Dermis blood vessel endothelial cell (primary cell): ENCODE measurements at regions not wholly inside any gene's neighbourhood (a gene's known extent, or its start where the extent isn't known, plus 50 kb on each side); places are given as distances from the start of the nearest gene placed in this dataset.

Experiments
- DNase-seq: peaks from one replicate; pipeline ENCODE4 v3.0.0; 2010

DNA sequence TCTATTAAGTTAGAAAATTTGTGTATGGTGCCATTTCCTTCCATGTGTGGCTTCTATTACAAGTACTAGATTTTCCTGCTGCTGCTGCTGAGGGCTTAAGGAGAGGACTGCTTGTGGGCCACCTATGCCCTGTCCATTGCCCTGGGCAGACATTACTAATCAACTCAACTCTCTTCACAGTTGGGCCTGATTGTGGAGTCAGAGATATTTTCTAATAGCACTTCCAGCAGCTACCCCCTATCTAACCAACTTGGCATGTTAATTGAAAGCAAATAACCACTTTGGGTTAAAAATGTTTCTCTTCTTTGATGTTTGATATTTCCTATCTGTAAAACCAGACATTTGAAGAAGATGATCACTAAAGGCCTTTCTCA, 242.0 kb downstream of the EDEM1 start:
- no peak for DNase-seq

- no peak for DNase-seq
Observed at GRCh38 chr3:5430701-5431100, 243.2 kb downstream of the EDEM1 start.

DNA sequence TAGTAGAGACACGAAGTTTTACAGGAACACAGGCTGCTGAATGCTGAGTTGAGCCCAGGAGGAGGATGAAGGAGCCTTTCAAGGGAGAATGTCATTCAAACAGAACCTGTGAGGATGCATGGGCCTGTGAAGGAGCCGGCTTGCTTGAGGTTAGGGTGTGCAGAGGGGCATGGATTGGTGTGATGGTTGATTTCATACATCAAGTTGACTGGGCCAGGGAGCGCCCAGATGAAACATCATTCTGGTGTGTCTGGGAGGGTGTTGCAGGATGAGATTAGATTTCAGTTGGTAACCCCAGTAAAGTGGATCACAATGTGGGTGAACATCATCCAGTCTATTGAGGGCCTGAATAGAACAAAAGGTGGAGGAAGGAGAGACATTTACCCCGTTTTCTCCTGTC, 243.6 kb downstream of the EDEM1 start:
- no peak for DNase-seq

GRCh38 chr3:5431811-5432378, 244.4 kb downstream of the EDEM1 start:
- no peak for DNase-seq

- DNase-seq, result no peak
Observed at GRCh38 chr3:5437296-5437782, 249.8 kb downstream of the EDEM1 start.

DNA sequence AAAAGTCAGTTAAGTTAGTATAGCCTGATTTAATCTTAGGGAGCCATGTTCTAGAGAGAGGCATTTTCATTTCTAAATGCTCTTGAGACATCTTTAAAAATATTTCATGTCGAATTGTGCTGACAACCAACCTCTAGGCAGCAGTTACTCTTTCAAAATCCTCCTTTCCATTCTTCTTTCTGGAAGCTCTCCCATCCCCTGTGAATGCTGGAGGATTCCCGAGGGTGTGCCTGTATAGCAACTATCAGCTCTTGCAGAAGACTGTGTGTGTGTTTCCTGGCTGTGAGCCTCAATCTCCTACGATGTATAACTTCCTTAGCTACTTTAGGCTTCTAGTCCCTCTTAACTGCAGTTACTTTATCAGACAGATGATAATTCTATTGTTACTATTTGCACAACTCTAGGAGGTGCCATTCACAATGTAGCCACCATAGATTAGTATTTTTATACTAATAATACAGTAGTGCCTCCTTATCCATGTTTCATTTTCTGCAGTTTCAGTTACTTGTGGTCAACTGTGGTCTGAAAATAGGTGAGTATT, 250.3 kb downstream of the EDEM1 start:
- no peak for DNase-seq

GRCh38 chr3:5441401-5441800, 253.9 kb downstream of the EDEM1 start:
- no peak for DNase-seq

DNA sequence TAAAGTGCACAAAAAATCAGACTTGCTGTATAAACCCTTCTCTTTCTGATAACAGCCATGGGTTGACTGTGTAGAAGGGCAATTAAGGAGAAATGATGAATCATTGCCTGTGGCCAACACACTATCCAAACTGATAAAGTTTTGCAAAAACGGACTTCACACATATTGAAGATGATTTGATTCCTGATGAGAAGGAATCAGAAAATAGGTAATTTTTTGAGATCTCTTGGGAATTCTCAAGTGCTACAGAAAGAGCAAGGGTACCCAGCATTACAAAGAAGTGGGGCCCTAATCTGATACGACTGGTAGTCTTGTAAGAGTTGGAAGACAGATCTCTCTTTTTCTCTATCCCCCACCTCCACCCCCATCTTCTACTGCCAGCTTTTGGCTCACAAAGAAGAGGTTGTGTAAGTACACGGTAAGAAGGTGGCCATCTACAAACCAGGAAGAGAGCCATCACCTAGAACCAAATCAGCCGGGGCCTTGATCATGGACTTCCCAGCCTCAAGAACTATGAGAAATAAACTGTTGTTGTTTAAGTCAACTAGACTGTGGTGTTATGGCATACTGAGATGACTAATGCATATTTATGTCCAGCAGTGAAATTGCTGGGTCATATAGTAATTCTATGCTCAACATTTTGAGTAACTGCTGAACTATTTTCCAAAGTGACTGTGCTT, 254.7 kb downstream of the EDEM1 start:
- DNase-seq, result no peak

DNA sequence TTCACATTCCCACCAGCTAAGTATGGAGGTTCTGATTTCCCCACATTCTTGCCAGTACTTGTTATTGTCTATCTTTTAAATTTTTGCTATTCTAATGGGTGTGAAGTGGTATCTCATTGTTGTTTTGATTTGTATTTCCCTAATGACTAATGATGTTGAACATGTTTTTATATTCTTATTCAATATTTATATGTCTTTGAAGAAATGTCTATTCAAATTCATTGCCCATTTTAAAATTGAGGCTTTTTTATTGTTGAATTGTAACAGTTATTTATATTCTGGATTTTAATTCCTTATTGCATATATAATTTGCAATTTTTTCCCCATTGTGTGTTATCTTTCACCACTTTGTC, 255.3 kb downstream of the EDEM1 start:
- DNase-seq, result no peak

GRCh38 chr3:5444253-5444652, 256.7 kb downstream of the EDEM1 start:
- no peak for DNase-seq

DNA sequence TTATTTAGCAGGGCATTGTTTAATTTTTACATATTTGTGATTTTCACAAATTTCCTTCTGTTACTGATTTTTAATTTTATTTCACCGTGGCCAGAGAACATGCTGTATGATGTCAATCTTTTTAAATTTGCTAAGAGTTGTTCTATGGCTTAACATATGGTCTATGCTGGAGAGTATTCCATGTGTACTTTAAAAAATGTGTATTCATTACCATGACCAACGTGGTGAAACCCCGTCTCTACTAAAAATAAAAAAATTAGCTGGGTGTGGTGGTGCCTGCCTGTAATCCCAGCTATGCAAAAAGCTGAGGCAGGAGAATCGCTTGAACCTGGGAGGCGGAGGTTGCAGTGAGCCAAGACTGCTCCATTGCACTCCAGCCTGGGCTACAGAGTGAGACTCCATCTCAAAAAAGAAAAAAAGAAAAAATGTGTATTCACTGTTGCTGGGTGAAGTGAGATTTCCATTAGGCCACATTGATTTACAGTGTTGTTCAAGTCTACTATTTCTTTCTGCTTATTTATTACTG, 258.2 kb downstream of the EDEM1 start:
- no peak for DNase-seq

DNA sequence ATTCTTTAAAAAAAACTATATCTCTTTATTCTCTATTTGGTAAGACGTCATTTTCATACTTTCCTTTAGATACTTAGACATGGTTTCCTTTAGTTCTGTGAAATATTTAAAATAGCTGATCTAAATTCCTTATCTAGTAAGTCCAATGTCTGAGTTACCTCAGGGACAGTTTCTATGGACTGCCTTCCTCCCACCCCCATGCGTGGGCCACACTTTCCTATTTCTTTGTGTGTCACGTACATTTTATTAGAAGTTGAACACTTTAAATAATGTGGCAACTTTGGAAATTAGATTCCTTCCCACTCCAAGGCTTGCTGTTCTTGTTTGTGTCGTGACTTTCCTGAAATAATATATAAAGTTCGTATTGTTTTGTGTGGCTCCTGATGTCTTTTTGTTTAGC, 260.7 kb downstream of the EDEM1 start:
- DNase-seq, result no peak

DNA sequence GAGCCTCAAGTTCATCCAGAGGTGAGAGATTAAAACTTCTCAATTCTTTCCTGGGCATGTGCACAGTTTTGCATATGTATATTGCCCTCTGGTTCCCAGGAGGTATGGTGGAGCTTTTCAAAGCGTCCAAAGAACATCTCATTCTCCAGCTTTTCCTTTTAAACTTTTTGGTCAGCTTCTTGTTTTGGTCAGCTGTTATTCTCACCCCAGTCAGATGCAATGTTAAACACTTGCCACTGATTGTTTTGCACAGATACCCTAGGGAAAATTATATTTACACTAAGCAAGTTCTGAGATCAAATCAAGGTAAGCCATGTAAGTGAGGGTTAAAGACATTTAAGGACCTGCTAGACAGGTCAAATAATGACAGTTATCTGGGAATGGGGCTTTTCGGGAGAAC, 261.3 kb downstream of the EDEM1 start:
- DNase-seq, result no peak

DNA sequence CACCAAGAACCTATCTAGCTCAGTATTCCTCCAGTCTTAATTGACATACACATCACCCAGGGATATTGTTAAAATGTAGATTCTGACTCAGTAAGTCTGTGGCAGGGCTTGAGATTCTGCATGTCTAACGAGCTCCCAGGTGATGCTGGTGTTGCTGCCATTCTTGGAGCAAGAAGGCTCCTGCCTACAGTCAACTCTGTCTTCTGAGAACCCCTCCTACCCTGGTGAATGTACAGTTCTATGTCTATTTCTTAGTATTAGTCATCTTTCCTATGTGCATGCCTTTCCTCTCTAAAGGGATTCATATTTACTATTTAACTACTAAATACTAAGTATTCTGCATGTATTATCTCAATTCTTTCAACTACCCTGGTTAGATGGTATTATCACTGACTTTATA, 268.7 kb downstream of the EDEM1 start:
- DNase-seq, result no peak

- DNase-seq, result no peak
Observed at GRCh38 chr3:5458526-5458925, 271.0 kb downstream of the EDEM1 start.

DNA sequence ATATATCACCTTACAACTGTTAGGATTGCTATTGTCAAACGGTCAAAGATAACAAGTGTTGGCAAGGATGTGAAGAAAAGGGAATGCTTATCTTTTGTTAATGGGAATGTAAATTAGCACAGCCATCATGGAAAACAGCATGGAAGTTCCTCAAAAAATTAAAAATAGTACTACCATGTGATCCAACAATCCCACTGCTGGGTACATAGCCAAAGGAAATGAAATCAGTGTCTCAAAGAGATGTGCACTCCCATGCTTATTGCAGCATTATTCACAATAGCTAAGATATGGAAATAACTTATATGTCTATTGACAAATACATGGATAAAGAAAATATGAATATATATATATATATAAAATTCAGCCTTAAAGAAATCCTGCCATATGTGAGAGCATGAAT, 274.6 kb downstream of the EDEM1 start:
- no peak for DNase-seq

DNA sequence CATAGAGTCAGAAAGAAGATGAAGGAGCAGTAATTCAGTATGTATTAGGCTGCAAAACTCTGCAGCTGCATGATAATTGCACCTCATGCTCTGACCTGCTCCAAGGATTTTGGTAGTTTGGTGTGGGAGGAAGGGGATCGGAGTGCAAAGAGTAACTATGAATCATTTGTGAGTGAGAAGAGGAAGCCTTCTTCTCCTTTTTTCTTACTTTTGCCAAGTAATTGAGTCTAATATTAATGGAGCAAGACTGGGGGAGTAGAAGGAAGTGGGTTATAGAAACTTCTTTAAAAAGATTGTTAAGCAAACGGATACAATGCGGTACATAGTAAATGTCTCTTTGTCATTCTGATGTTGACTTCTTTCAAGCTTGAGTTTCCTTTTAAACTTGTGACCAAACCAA, 276.5 kb downstream of the EDEM1 start:
- no peak for DNase-seq

DNA sequence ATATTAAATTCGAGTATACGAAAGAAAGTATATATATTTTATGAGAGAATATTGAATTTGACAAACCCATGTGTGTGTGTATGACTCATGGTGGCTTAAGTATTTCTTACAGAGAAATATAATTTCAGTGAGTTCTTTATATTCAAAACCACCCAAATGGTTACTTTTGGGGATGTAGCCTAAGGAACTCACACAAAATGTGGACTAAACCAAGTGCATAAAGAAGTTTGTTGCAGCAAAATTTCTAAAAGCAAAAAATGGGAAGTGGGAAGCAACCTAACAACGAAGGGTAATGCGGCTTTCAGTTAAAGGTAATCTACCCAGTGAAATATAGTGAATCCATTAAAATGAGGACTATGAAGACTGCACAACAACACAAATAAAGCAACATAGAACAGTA, 277.1 kb downstream of the EDEM1 start:
- DNase-seq, result no peak

GRCh38 chr3:5465183-5465582, 277.7 kb downstream of the EDEM1 start:
- DNase-seq, result no peak

- DNase-seq, result no peak
Observed at GRCh38 chr3:5466065-5466464, 278.6 kb downstream of the EDEM1 start.

DNA sequence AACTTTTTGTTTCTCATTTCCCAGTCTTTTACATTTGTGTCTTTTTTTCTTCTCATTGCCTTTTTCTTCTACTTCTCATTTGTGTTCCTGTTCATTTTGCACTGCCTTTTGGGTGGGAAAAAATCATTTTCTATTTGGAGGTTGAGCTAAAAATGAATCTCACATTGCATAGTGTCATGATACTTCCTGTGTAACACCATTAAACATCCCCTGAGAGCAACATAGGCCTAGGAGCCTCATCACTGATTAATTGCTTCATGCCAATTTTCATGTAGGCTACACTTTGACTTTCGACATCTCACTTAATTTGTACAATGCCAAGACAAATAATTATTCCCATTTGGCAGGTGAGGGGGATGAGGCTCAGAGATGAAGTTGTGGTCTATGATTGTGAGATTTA, 279.2 kb downstream of the EDEM1 start:
- DNase-seq, result no peak

DNA sequence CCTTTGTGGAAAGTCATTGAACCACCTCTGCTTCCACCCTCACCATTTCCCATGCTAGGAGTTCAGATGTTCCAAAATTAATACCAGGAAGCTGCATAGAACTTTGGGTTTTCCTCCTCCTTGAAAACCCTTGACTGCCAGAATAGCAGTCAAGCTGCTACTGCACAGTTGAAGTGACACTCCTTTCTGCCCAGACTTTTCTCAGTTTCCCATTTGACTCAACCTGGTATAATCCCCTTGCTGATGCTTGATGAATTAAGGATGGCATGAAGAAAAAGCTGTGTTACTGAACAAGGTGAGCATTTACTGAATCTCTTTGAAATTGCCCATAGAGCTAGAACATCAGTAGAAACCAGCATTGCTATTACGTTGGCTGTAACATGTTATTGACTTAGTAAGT, 286.0 kb downstream of the EDEM1 start:
- no peak for DNase-seq

DNA sequence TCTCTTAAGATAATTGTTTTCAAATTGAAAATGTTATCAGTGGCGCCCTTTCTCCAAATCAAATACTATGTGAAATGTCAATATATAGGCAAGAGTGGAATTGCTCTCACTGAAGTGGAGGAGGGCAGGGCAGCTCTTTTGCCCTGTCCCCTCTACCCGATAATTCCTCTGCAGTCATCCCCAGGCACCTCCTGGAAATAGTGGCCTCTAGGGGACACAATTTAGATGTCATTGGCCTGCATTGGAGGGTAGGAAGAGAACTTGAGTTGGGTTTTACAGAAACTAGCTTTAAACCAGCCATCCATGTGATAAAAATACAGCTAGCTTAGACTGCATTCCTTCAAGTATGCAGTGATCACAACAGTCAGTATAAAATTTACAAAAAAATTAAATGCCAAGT, 288.9 kb downstream of the EDEM1 start:
- no peak for DNase-seq

GRCh38 chr3:5479229-5479799, 291.8 kb downstream of the EDEM1 start:
- no peak for DNase-seq
